ENCODE measurements at regions not wholly inside any gene's neighbourhood (a gene's known extent, or its start where the extent isn't known, plus 50 kb on each side); places are given as distances from the start of the nearest gene placed in this dataset.

DNA sequence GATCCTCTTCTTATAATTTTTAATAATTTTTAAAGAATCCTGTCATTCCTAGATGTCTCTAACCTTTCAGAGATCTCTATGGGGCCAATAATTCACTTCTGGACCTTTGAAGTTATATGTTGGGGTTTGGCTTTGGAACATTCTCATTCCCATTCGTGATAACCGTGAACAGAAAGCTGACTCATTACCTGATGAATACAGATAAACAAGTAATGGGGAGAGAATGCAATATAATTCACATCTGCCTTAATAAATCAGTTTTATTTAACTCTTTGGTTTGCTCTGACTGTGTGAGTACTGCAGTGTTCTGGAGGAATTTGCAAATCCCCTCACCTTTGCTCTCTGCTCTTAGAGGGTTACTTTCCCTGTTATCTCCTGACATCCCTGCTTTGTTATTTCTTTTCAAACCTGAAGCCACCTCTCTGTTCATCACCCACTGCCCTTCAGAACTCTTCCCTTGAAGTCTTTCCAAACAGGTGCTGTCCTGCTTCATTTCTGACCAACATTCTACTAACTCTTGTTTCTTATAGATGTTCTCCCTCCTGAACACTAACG is 79.6 kb upstream of the SLC38A2 start:
- H3K9me3 ChIP-seq (ENCODE audit: insufficient read depth in 2 of 2, low read depth in 1 of 2, low read length in 1 of 2), result no peaks in the 10 kb centered on the region
- no peaks in the 10 kb centered on the region for H3K27me3 ChIP-seq (replicated peaks in 1 of 4; ENCODE audit: control insufficient read depth in 3 of 4, extremely low read depth in 1 of 4, insufficient read depth in 3 of 4, low read length in 3 of 4)
- CTCF ChIA-PET (ENCODE audit: partially characterized antibody), result no interaction called here
- no peak overlapping the region for H4K5ac ChIP-seq (ENCODE audit: insufficient read length, low read depth, low read length)
- DNase-seq (ENCODE audit: low read depth in 1 of 2, low spot score in 2 of 2), result no peak
- H2AFZ ChIP-seq (ENCODE audit: low read length), result no peak overlapping the region
- peaks cover 0 to 12% (median 2%) of the 10 kb centered on the region in 4 experiments; a peak in 2 of 7 replicates for H3K4me1 ChIP-seq (replicated peaks in 1 of 4; ENCODE audit: control insufficient read depth in 3 of 4, insufficient read depth in 4 of 4, low read length in 3 of 4)
- H2BK5ac ChIP-seq (ENCODE audit: low read depth, low read length), result no peak overlapping the region
- no peak overlapping the region for H2BK15ac ChIP-seq (ENCODE audit: low read length)
- no peak overlapping the region for H2BK20ac ChIP-seq (ENCODE audit: low read length)
- H3K36me3 ChIP-seq (ENCODE audit: control insufficient read depth in 2 of 4, insufficient read depth in 4 of 4, low read length in 3 of 4), result no peaks in the 10 kb centered on the region
- no peak overlapping the region for H3K14ac ChIP-seq (ENCODE audit: insufficient read length)
- no peak overlapping the region for H3K56ac ChIP-seq (replicated peaks; ENCODE audit: insufficient read length, low read depth, low read length)
- no peaks in the 10 kb centered on the region for H3K23me2 ChIP-seq (ENCODE audit: low read depth, low read length)
- no peak overlapping the region for H2AK5ac ChIP-seq (ENCODE audit: low read depth, low read length)
- no peaks in the 10 kb centered on the region for H3K79me1 ChIP-seq (ENCODE audit: low read depth, low read length)
- no peak overlapping the region for H3K4me3 ChIP-seq (ENCODE audit: extremely low read depth in 1 of 4, insufficient read depth in 2 of 4, low read depth in 3 of 4, low read length in 4 of 4)
- no peak overlapping the region for H3K9ac ChIP-seq (replicated peaks in 1 of 4; ENCODE audit: extremely low read depth in 1 of 4, low read depth in 3 of 4, low read length in 3 of 4)
- H2BK12ac ChIP-seq (ENCODE audit: low read depth, low read length), result no peak overlapping the region
- no peak overlapping the region for H4K8ac ChIP-seq (ENCODE audit: extremely low read depth, insufficient read depth, low read length)
- WGBS, 2 experiments (ENCODE audit: extremely low coverage in 1 of 2, insufficient coverage in 1 of 2, insufficient read length in 1 of 2, insufficient replicate concordance in 2 of 2, low coverage in 1 of 2, low lambda C conversion rate in 2 of 2, missing lambda C conversion rate in 1 of 2), result 90% methylated on average over 3 of the region's 3 CpGs; no CpG with 5 or more reads in 1 of the 2 experiments
- H3K4ac ChIP-seq (replicated peaks; ENCODE audit: insufficient read length, low read depth, low read length), result no peak overlapping the region
- no peak for FAIRE-seq
- POLR2A ChIA-PET (ENCODE audit: partially characterized antibody), result no interaction called here
- no peaks in the 10 kb centered on the region for H3K79me2 ChIP-seq (ENCODE audit: control insufficient read depth in 1 of 2, insufficient read depth in 2 of 2, low read length in 2 of 2)
- TF ChIP-seq CBX8 (IDR thresholded peaks at IDR 0.05; ENCODE audit: borderline replicate concordance, low read depth, low read length) (no peak), CTBP2 (IDR thresholded peaks at IDR 0.05; ENCODE audit: borderline replicate concordance, insufficient read depth, insufficient read length, low read length) (no peak), BRCA1 (IDR thresholded peaks at IDR 0.05; ENCODE audit: low read depth, low read length) (no peak)
- no peaks in the 10 kb centered on the region for H4K20me1 ChIP-seq (replicated peaks in 1 of 2; ENCODE audit: control insufficient read depth in 1 of 2, insufficient read depth in 2 of 2, low read length in 2 of 2)
- no peak overlapping the region for H3K18ac ChIP-seq (ENCODE audit: extremely low read depth, low read length)
- no peak overlapping the region for H4K91ac ChIP-seq (replicated peaks; ENCODE audit: insufficient read length, low read length)
- no peak overlapping the region for H3K27ac ChIP-seq (ENCODE audit: low read depth, low read length)
- no peak overlapping the region for H2BK120ac ChIP-seq (replicated peaks; ENCODE audit: low read depth, low read length)
- no peak overlapping the region for H3K23ac ChIP-seq (ENCODE audit: insufficient read length)
- no peak overlapping the region for H3K4me2 ChIP-seq (ENCODE audit: insufficient read depth in 1 of 2, low read depth in 2 of 2, low read length in 2 of 2)
